Tongue (tissue), 1 donor: ENCODE measurements at regions not wholly inside any gene's neighbourhood (a gene's known extent, or its start where the extent isn't known, plus 50 kb on each side); places are given as distances from the start of the nearest gene placed in this dataset.

ENCODE experiments used
- DNase-seq: peaks from one replicate; pipeline ENCODE4 v3.0.0-alpha.2; 2015

DNA sequence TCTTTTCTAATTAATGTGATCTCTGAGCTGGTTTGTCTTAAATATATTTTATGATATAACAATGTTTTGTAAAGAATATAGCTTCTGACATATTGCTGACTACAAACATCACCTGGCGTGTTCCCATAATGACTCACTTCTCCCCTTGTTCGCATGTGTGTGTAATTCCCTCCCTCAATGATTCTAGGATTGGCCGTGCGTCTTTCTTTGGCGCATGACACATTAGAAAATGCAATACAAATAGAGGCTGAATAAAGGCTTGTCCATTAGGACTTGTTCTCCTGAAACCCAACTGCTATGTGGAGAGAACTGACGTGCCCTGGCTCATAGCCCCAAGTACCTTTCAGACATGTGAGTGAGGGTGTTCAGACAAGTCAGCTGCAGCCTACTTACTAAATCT is 159.7 kb upstream of the CDH20 start:
- peak; percentile 20 for DNase-seq

DNA sequence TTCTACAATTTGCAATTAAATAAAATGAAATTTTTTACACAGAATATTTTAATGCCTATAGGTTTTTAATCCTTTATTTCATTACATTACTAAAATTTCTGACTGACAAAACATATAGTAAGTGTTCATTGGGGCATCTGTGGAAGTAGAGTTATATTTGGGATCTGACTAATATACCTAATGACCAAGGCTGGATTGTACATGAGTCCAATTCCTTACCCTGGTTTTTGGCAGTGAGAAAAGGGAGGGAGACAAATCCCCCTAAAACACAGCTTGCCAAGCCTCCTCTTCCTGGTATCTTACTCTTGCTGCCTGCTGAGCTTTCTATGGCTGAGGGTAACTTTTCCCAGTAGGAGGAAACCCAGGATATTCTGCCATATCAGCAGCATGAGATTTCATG is 149.4 kb upstream of the CDH20 start:
- DNase-seq = no peak

DNA sequence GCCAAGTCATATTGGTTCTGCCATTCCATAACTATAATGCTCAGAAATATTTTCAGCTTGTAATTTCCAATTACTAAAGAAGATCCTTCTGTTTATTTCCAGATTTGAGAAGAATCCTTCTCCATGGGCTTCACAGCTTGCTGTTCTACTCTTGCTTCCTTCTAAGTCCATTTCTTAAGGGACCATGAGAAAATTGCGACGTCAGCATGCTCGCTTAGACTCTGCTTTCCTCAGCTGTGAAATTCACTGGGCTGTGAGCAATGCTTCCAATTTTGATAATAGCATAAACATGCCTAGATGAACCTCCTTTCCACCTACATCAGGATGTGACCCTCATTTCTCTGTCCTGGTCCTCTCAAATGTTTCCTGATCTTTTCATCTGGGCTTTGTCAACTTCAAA is 145.3 kb upstream of the CDH20 start:
- DNase-seq = no peak

DNA sequence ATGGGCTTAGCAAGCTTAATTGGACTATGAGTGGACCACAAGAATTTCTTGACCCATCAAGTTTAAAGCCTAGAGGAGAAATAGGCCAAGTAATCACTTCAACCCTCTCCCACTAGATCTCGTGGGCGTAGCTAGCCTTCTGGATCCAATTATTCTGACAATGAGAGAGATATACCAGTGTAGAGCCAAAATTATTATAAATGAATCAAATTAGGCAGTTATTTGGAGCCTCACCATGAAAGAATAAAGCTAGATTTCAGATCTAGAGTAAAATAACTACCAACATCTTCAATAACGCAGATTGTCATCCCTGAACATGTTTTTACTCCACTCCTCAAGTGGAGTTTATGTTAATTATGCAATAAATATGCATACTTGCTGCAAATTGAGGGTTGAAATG is 143.9 kb upstream of the CDH20 start:
- no peak for DNase-seq

DNA sequence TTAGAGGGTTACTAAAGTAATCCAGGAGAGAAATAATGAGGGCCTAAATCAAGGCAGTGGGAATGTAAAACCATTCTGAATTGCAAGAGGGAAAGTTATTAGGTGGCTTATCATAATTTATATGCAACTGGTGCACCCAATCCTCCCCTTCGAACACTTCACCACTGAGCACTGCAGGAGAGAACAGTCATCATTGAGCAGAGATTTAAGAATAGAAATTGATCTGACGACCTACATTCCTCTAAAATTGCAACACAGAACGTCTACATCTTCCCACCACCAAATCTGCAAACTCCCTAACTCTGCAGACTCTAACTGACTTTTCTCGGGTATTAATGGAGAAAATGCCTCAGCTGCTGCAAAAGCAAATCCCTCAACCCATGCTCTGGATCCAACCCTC is 138.5 kb upstream of the CDH20 start:
- no peak for DNase-seq

DNA sequence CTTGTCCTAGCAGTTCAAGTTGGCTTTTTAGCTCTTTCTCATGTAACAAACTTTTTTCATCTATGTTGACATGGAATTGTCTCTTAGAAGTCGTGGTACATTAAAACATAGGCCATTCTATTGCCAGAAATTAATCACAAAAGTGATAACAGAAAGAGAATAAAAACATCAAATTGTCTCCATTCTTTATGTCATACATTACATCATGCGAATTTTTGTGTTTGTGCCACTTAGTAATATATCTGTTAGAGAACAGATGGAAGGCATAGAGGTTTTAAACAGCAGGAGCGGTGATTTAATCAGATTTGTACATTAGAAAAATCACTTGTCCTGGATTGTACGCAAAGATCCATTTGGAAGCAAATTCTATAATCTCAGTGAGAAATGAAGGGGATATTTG is 136.5 kb upstream of the CDH20 start:
- DNase-seq = no peak

DNA sequence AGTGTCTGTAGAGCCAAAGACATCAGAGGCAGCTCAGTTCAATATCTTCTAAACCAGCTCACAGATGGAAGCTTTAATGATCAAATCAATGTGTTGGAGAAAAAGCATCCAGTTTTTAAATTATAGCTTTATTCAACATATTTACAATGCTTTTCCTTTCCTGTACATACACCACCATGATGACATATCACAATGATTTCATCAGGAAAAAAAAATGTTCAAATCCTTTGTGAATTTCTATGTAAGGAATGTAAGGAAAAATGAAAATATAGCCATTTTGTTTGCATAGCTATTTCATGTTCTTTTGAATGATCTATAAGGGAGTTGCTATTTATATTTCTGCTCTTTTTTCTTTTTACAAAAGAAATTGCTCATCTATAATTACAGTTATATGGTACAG is 134.7 kb upstream of the CDH20 start:
- no peak for DNase-seq

DNA sequence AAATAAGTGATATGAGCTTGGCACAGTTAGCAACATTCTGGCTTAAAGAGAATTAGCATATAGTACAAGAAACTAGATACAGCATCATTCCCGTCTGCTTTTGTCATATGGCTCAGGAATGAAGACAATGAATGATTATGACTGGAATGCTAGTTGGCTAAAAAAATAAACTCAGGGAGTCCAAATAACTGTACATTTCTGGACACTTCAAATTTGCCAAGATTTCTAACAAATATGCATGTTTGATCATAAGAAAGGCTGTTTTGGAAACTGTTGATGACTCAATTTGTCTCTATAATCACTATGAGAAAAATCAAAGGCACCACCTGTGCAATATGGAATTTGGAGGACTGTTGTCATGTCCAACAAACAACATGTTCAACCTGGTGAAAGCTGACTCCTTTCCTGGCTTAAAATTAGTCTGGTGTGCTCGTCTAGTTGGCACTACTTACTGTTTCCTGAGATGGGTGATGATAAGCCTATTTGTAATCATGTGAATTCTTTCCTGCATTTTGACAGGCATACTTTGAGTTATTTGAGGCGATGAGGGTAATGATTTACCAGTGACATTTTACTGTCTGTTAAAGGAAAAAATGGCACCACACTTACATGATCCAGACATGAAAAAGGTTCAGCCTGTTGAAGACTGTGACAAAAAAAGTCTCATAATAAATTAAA is 133.9 kb upstream of the CDH20 start:
- peak; percentile 22 for DNase-seq

DNA sequence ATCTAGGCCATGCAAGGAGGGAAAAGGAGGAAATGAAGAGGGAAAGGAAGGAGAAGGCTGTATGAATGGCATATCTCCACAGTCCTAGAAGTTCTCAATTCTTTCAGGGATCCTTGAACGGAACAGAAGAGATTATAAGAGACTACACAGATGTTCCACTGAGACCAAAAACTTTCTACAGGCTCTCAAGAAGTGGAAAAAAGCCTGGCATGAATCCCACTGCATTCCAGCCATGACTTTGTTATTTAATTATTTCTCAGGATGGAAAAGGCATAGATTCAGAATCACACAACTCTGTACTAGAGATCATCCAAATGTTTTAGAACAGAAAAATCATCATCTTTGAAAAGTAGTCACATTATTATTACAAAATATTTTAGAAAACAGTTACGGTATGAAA is 131.7 kb upstream of the CDH20 start:
- DNase-seq = peak; percentile 55

DNA sequence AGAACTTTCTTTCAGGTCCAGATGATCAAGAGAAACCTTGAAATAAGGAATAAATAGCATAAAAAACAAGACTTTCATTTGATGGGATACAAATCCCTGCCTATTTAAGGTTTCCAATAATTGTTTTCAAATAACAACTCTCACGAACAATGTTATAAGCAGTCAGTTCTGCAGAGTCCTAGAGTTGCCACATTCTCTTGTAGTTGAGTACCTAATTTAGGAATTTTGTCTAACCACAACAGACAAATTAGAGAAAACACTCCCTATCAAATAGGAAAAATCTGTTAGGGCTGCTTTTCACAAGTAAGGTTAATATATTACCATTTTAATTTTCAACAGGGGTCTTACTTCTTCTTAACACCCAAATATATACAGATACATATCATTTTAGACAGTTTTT is 130.1 kb upstream of the CDH20 start:
- no peak for DNase-seq

DNA sequence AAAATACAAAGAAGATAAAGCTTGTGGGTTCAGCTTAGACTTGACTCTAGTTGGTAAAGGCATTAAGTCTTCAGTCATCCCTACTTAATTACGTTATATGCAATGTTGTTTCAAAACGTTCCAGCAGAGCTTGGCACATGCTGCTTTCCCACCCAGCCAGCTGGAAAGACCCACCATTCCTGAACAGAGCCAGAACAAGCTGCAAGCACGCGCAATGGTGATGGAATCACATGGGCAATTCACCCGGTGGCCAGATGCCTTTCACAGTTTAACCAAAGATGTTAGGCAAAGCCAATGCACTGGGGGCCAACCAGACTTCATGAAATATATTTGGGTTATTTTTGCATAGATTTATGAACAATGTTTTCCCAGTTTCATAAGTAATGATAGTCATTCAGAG is 123.4 kb upstream of the CDH20 start:
- DNase-seq = peak; percentile 53

DNA sequence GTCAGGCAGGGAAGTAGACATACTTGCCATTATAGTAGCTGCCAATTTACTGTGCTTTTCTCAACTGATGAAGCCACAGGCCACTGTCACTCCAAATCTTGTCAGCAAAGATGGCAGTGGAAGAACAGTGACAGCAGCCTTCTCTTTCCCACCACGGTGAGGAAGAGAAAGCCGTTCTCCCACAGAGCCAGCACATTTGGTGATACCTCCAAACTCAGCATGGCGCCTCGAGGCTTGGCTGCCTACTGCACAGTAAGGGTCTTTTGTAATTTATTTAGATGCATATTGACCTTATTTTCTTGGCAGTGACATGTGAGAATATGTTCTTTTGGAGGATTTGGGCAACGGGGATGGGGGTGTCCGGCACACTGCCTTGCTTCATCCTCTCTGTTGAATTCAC is 117.2 kb upstream of the CDH20 start:
- DNase-seq = no peak

DNA sequence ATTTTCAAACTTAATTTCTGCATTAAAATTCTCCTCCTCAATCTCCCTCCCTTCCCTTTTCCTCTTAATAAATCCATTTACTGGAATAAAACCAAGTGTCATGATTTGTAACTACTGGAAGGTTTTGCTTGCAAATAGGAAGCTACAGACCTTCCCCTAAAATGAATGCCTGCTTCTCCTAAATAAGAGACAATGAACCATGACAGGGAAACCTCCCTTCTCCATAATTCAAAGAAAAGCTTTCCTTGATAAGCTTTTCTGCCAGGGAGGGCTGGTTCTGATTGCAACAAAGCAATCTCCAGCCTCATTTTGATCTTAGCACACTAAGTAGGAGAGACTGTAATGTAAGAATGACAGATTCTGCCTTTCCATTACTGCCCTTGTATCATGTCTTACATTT is 111.0 kb upstream of the CDH20 start:
- no peak for DNase-seq

DNA sequence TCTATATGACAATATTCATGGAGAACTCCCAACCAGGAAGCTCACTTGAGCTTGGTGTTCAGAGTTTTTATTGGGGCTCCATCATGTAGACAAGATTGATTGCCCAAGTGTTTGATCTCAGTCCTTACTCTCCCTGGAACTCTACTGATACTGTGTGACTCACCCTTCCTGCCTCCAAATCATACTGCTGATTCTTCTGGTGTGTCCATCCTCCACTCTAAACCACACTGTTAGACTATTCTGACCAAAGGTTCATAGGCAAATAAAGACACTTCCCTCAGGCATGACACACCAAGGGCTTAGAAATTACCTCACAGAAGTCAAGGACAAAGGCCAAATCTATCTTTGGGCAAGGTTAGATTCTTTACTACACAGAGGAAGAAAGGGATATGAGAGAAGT is 107.9 kb upstream of the CDH20 start:
- DNase-seq = no peak

DNA sequence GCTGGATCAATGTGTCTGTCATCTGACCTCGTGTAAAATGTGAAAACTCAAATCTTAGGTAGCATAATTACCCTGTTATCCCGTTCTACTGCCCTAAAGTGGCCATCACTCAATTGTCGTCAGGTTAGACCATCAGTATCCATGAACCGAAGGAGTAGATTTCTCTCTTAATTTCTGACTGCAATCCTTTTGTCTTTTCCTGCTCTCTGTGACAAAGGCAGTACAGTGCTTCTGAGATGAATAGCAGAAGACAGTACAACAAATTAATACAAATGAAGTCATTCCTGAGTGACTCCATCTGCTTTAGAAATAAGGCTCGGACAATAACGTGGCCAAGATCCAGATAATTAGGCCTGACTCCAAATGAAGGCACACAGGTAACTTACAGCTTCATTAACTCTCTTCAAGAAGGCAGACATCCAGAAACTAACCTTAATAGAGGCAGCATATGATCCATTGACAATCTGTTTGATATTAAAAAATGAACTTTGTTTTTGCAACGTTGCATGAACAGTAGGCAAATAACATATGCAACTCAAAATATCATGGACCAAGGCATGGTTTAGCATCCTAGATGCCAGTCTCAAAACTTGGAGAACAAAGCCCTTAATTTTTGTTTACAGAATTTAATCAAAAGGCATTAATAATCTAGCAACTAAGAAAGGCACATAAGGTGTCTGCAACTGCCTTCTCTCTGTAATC is 96.7 kb upstream of the CDH20 start:
- no peak for DNase-seq

DNA sequence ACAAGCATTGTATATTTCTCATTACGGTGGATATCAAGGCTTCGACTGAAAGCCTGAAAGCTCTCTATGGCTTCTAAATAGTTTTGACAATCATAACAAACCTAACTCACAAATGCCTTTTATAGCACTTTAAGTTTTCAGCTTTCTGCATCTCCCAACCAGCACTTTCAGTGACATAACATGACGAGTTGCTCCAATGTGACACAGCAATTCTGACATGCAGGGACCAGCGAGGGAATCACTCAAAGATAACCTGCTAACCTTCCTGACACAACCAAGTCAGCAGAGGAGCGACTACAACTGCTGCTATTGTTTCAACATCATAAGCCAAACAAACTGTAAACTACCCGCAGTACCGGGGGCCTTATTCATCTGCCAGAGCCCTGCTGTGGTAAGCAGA is 95.7 kb upstream of the CDH20 start:
- DNase-seq = no peak

DNA sequence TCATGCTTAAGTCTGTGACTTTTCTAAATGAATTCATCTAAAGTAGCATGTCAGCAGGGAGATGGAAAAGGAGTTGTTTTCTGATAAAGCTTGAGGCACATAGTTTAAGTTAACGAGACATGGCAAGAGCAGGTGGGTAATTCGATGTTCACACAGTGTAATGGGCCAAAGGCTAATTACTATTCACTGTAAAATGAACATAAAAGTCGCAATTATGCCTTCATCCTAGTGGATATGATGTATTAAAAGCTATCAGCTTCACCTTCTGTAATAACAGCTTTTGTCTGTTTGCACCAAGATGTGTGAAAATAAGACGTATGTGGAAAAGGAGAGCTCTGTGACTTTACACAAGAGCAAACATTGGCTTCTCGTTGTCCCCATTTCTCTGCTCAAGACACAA is 94.2 kb upstream of the CDH20 start:
- no peak for DNase-seq

DNA sequence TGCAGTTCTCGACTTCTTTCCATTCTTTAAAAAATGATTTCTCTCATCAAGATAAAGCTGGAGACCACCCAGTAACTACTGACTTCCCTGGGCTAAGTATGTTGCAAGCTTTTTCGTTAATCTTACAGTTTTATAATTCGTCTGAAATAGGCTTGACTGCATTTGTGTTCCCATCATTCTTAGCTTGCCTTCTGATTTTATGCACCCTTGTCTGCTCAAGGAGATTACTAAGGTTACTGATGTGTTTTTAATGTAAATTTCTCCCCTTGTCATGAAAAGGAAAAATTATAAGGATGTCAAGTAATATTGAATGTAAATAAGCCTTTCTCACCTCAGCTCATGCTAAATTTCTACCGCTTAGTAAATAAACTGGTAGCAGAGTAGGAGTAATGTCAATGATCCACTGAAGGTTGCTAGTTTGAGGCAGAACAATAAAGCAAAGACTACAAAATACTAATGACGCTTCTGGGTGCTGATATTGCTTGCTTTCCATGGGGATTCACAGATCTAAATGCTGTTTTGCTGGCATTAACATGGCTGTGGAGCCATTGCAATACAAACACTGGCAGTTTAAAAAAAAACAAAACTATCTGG is 91.9 kb upstream of the CDH20 start:
- no peak for DNase-seq

DNA sequence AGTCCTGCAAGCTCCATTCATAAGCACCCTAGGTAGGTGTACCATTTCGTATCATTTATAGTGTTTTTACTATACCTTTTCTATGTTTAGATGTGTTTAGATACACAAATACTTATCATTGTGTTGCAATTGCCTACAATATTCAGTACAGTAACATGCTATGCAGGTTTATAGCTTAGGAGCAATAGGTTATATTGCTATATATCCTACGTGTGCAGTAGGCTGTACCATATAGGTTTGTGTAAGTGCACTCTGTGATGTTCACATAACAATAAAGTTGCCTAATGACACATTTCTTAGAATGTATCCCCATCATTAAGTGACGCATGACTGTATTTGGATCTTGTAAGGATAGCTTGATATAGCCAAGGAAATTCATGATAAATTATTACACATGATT is 88.6 kb upstream of the CDH20 start:
- no peak for DNase-seq

DNA sequence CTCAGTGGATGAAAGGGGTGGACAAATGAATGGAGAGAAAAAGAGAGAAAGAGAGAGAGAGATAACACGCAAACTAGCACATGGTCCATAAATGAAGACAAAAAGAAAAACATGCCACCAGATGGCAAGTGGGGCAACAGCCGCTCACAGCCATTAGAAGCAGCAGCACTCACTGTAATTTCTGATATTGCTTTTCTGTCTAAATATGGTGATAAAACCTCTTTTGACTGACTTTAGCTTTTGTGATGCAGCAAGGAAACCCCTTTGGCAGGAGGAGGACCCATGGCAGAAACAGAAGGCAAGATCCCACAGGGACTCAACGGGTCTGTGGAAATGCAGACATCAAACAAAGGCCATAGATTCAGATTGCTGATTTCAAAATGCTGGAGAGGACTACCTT is 88.0 kb upstream of the CDH20 start:
- DNase-seq = no peak

DNA sequence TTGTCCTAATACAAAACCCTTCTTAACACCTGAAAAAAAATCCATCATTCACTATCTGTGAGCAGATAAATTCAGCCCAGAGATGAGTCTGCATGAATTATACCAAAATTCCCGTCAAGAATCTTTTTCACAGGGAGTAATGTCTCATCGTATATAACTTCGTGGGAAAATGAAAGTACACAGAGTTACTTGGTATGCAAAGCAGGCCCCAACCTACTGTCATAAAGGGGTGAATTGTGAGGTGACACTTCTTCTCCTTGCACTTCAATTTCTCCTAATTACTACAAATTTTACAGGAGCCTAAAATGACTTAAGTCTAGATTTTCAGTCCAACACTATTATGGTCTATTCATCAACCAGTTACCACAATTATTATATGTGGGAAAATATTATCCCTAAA is 84.6 kb upstream of the CDH20 start:
- DNase-seq = no peak

DNA sequence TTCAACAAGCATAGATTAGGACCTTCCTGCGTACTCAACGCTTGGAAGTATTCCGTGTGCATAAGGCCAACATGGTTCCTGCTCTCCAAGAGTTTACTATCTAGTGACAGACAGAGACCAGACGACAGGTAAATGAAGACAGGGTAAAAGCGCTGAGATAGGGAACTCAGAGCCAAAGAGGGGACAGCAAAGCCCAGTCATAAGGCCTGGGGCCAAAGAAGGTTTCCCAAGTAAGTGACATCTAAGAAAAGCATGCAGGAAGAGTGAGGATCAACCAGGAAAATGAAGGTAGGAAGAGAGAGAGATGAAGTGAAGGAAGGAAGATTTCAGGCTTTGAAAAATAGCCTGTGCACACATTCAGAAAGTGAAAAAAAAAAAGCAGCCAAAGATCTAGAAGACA is 76.9 kb upstream of the CDH20 start:
- no peak for DNase-seq

DNA sequence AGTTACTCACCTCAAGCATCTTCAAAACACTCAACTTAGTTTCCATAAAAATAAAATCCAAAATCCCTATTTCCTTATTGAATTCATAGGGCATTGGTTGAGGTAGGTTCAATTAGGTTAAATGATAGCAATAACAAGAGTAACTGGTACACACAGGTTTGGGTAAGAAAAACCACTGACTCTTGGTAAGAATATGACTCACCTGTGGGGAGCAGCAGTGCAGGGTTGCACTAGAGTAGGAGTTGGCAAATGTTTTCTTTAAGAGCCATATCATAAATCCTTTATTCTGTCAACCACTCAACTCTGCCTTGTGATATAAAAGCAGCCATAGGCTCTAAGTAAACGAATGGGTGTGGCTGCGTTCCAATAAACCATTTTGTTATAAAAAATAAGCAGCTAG is 71.4 kb upstream of the CDH20 start:
- DNase-seq = no peak

DNA sequence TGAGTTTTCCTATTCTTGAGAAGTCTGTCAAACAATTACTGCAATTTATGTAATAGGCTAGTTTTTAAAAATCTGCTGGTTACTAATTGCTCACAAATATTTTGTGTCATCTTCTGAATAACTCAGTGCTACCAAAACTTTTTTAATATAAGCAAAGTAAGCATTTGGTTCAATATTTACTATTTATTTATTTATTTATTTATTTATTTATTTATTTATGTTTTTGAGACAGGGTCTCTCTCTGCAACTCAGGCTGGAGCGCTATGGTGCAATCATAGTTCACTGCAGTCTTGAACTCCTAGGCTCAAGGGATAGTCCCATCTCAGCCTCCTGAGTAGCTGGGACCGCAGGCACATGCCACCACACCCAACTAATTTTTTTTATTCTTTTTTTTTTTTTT is 60.4 kb upstream of the CDH20 start:
- no peak for DNase-seq
